Lower leg skin (tissue), 3 donors: ENCODE measurements at regions not wholly inside any gene's neighbourhood (a gene's known extent, or its start where the extent isn't known, plus 50 kb on each side); places are given as distances from the start of the nearest gene placed in this dataset.

Experiments used
- POLR2A ChIP-seq, 2 donors: fragments of 450-650 bp; IDR thresholded peaks; one replicate each; pipeline ENCODE4 v1.6.1; 2016 to 2017; ENCODE audit warnings: antibody characterized with exemption in 2 of 2, mild to moderate bottlenecking in 1 of 2, moderate library complexity in 1 of 2
- TF ChIP-seq, protein P1 (sequence below), 3 donors: fragments of 450-650 bp; IDR thresholded peaks; one replicate each; pipeline ENCODE4 v1.5.1; 2016; ENCODE audit warnings: antibody characterized with exemption in 3 of 3, mild to moderate bottlenecking in 3 of 3, moderate library complexity in 2 of 3

DNA sequence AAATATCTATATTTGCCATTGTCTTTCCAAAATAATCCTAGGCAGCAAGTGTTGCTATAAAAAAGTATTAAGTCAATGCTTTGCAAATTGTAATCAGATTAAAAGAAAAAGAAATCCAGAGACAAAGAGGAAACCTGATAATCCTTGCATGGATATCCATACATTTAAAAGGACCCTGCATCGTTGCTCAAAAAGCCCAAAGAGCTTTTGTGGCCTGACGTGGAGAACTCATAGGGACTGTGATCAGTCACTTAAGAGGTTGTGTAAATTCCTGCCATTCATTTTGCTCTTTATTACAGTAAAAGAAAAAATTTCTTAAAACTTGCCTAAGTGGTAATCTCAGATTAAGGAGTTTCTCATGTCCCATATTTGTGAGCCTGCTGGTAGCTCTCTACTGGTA, 392.6 kb downstream of the C12orf75 start:
- TF ChIP-seq, protein P1, sequence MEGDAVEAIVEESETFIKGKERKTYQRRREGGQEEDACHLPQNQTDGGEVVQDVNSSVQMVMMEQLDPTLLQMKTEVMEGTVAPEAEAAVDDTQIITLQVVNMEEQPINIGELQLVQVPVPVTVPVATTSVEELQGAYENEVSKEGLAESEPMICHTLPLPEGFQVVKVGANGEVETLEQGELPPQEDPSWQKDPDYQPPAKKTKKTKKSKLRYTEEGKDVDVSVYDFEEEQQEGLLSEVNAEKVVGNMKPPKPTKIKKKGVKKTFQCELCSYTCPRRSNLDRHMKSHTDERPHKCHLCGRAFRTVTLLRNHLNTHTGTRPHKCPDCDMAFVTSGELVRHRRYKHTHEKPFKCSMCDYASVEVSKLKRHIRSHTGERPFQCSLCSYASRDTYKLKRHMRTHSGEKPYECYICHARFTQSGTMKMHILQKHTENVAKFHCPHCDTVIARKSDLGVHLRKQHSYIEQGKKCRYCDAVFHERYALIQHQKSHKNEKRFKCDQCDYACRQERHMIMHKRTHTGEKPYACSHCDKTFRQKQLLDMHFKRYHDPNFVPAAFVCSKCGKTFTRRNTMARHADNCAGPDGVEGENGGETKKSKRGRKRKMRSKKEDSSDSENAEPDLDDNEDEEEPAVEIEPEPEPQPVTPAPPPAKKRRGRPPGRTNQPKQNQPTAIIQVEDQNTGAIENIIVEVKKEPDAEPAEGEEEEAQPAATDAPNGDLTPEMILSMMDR (IDR thresholded peaks at IDR 0.05): no peak
- TF ChIP-seq POLR2A (IDR thresholded peaks at IDR 0.05): no peak
